Epithelial cell of proximal tubule (primary cell): ENCODE measurements at regions not wholly inside any gene's neighbourhood (a gene's known extent, or its start where the extent isn't known, plus 50 kb on each side); places are given as distances from the start of the nearest gene placed in this dataset.

Source experiments
- DNase-seq: peaks from one replicate; pipeline ENCODE4 v3.0.0-alpha.2; 2011; ENCODE audit warnings: low read depth
- H3K4me3 ChIP-seq: 2 replicates; pipeline ENCODE4 v1.5.1; 2011; ENCODE audit warnings: low read depth, mild to moderate bottlenecking, low read length
- CTCF ChIP-seq: conservative IDR thresholded peaks from 2 replicates; pipeline ENCODE4 v1.5.1; 2012; ENCODE audit warnings: low read depth, mild to moderate bottlenecking, low read length

GRCh38 chr4:122052677-122053076, 99.5 kb upstream of the BLTP1 start:
- H3K4me3 ChIP-seq, result no peak overlapping the region
- DNase-seq, result no peak

GRCh38 chr4:122050841-122051240, 99.0 kb upstream of the TRPC3 start:
- DNase-seq, result peak; percentile 39
- TF ChIP-seq CTCF, result no peak
- no peak overlapping the region for H3K4me3 ChIP-seq

More at GRCh38 chr4:122052677-122053076, 99.5 kb upstream of the BLTP1 start:
- no peak for TF ChIP-seq CTCF

- no peak for TF ChIP-seq CTCF
- DNase-seq, result no peak
These were observed 95.9 kb upstream of the TRPC3 start for GRCh38 chr4:122047456-122048425.

GRCh38 chr4:122046255-122046654, 94.4 kb upstream of the TRPC3 start:
- TF ChIP-seq CTCF, result no peak
- DNase-seq, result no peak
- H3K4me3 ChIP-seq, result no peak overlapping the region

More at GRCh38 chr4:122047456-122048425, 95.9 kb upstream of the TRPC3 start:
- H3K4me3 ChIP-seq, result no peak overlapping the region

- DNase-seq, result peak; percentile 98
- H3K4me3 ChIP-seq, result no peak overlapping the region
- TF ChIP-seq CTCF, result no peak
These were observed 93.7 kb upstream of the TRPC3 start for GRCh38 chr4:122045533-122045932.

- H3K4me3 ChIP-seq, result no peak overlapping the region
- no peak for DNase-seq
- TF ChIP-seq CTCF, result no peak
These were observed 92.6 kb upstream of the TRPC3 start for GRCh38 chr4:122044501-122044900.
